GM10266 (cell line): ENCODE measurements at regions not wholly inside any gene's neighbourhood (a gene's known extent, or its start where the extent isn't known, plus 50 kb on each side); places are given as distances from the start of the nearest gene placed in this dataset.
"Not testable (repeated sequence)": the region's sequence is repeated elsewhere in the genome, so short reads cannot be mapped to it uniquely, and the experiment has no call there.

Source experiments
- DNase-seq: peaks from one replicate; pipeline ENCODE4 v3.0.0; 2012; ENCODE audit errors: extremely low spot score
- CTCF ChIP-seq: IDR thresholded peaks from 2 replicates; pipeline ENCODE4 v1.5.1; 2012; ENCODE audit warnings: mild to moderate bottlenecking, low read depth; ENCODE audit not compliant: control insufficient read depth, insufficient read depth; ENCODE audit errors: missing control alignments

GRCh38 chr5:109283086-109283485, 126.7 kb downstream of the PJA2 start:
- DNase-seq, result not testable (repeated sequence)

- TF ChIP-seq CTCF, result no peak
- no peak for DNase-seq
Measured at GRCh38 chr5:109281136-109281690, 128.6 kb downstream of the PJA2 start.

- DNase-seq, result no peak
- TF ChIP-seq CTCF, result no peak
Measured at GRCh38 chr5:109278141-109278540, 131.6 kb downstream of the PJA2 start.

- no peak for DNase-seq
- no peak for TF ChIP-seq CTCF
Measured at GRCh38 chr5:109275919-109276318, 133.9 kb downstream of the PJA2 start.

DNA sequence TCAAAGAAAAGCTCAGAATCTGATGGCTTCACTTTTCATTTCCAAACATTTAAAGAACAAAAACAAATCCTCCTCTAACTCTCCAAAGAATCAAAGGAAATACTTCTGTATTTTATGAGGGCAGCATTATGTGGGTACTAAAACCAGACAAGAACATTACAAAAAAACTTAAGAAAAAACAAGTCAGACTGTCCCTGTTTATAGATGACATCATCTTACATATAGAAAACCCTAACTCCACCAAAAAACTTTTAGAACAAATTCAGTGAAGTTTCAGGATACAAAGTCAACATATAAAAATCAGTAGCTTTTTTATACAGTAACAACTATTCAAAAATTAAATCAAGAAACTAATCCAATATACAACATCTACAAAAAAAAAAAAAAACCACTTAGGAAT, 136.2 kb downstream of the PJA2 start:
- no peak for TF ChIP-seq CTCF

DNA sequence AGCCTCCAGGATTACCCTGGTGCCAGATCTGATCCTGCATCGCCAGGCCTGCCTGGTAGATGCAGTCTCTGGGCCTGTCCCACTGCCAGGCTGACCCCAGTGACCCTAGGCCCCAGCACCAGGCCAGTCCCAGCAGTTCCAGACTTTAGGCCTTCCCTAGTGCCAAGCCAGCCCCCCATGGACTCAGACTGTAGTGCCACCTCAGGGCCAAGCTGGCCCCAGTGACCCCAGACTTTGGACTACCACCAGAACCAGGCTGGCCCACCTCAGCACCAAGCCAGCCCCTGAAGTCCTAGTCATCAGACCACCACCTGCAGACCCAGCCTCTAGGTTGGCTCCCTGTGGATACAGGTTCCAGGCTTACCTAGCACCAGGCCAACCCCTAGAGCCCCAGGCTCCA, 142.5 kb downstream of the PJA2 start:
- no peak for TF ChIP-seq CTCF
- no peak for DNase-seq

More for the DNA sequence above, 136.2 kb downstream of the PJA2 start:
- DNase-seq, result no peak

- TF ChIP-seq CTCF, result no peak
- DNase-seq, result no peak
Measured at GRCh38 chr5:109258755-109259154, 151.0 kb downstream of the PJA2 start.

GRCh38 chr5:109256486-109256885, 153.3 kb downstream of the PJA2 start:
- DNase-seq, result no peak
- TF ChIP-seq CTCF, result no peak
